ENCODE measurements at regions not wholly inside any gene's neighbourhood (a gene's known extent, or its start where the extent isn't known, plus 50 kb on each side); places are given as distances from the start of the nearest gene placed in this dataset.

- Histone ChIP-seq H4K91ac (ENCODE audit: insufficient read length, low read depth, low read length) (no peak overlapping the region), H3K23ac (ENCODE audit: insufficient read length, low read depth, low read length) (no peak overlapping the region), H3K4me1 (ENCODE audit: insufficient read depth, low read length) (no peaks in the 10 kb centered on the region), H3K27ac (ENCODE audit: insufficient read length, low read depth, low read length) (no peak overlapping the region), H3K14ac (ENCODE audit: insufficient read depth, low read length) (no peak overlapping the region), H2BK5ac (ENCODE audit: insufficient read length, low read length) (no peak overlapping the region), H2BK20ac (ENCODE audit: low read depth, low read length, poor library complexity, severe bottlenecking) (no peak overlapping the region), H4K5ac (ENCODE audit: insufficient read length, low read depth, low read length) (no peak overlapping the region), H2BK12ac (ENCODE audit: insufficient read length, low read depth, low read length) (no peak overlapping the region), H3K4ac (ENCODE audit: low read depth, low read length) (no peak overlapping the region), H3K18ac (ENCODE audit: insufficient read length, low read depth, low read length) (no peak overlapping the region), H3K9ac (ENCODE audit: extremely low read depth, insufficient read length, low read length) (no peak overlapping the region), H3K56ac (ENCODE audit: insufficient read length, low read depth, low read length) (no peak overlapping the region), H2AFZ (ENCODE audit: low read length) (no peak overlapping the region), H3K79me1 (ENCODE audit: insufficient read depth, low read depth, low read length, poor library complexity, severe bottlenecking) (no peaks in the 10 kb centered on the region), H4K20me1 (ENCODE audit: control insufficient read depth, insufficient read depth, insufficient read length) (no peaks in the 10 kb centered on the region), H3K23me2 (ENCODE audit: insufficient read length, low read depth, low read length, poor library complexity, severe bottlenecking) (no peaks in the 10 kb centered on the region), H3K9me3 (ENCODE audit: control insufficient read depth, low read depth, low read length) (no peaks in the 10 kb centered on the region), H4K8ac (replicated peaks; ENCODE audit: insufficient read length, low read depth, low read length) (no peak overlapping the region), H2BK120ac (ENCODE audit: low read depth, low read length, poor library complexity, severe bottlenecking) (no peak overlapping the region), H3K27me3 (ENCODE audit: insufficient read depth, low read length) (no peaks in the 10 kb centered on the region), H3K4me2 (ENCODE audit: insufficient read depth, insufficient read length, low read length) (no peak overlapping the region), H3T11ph (ENCODE audit: low read length) (no peak overlapping the region), H3K79me2 (ENCODE audit: insufficient read depth, low read length) (no peaks in the 10 kb centered on the region), H2AK5ac (ENCODE audit: insufficient read length, low read length) (no peak overlapping the region), H2BK15ac (ENCODE audit: low read depth, low read length) (no peak overlapping the region)
- WGBS (ENCODE audit: extremely low coverage, insufficient read length, low lambda C conversion rate) = no CpG with 5 or more reads among the region's 7 CpGs
- H3K36me3 Mint-ChIP-seq (ENCODE audit: insufficient read depth in 1 of 3, low read depth in 3 of 3) = no peaks in the 10 kb centered on the region; a peak in 1 of 7 replicates
- H3K27me3 Mint-ChIP-seq (ENCODE audit: low read depth) = no peaks in the 10 kb centered on the region
- no peak overlapping the region for H3K4me3 Mint-ChIP-seq
- H3K9me3 Mint-ChIP-seq = peaks cover under 1% of the 10 kb centered on the region in 2 experiments; a peak in 3 of 5 replicates
- no peak for DNase-seq
- no peak overlapping the region for H3K27ac Mint-ChIP-seq
- H3K4me1 Mint-ChIP-seq = no peaks in the 10 kb centered on the region; a peak in 1 of 4 replicates
- no peak for TF ChIP-seq CTCF (conservative IDR thresholded peaks at IDR 0.05)
Observed at GRCh38 chr4:144582105-144582850, 63.7 kb upstream of the HHIP start.
